Stimulated activated CD4-positive, alpha-beta T cell treated with anti-CD3 and anti-CD28 coated beads, TNF-alpha, amount 100 ng/mL, for 48 hours (primary cell): ENCODE measurements at regions not wholly inside any gene's neighbourhood (a gene's known extent, or its start where the extent isn't known, plus 50 kb on each side); places are given as distances from the start of the nearest gene placed in this dataset.

ENCODE experiments used
- DNase-seq, 3 donors: peaks; one replicate each; pipeline ENCODE4 v3.0.0-alpha.2; 2020; ENCODE audit warnings: low read depth in 3 of 3

DNA sequence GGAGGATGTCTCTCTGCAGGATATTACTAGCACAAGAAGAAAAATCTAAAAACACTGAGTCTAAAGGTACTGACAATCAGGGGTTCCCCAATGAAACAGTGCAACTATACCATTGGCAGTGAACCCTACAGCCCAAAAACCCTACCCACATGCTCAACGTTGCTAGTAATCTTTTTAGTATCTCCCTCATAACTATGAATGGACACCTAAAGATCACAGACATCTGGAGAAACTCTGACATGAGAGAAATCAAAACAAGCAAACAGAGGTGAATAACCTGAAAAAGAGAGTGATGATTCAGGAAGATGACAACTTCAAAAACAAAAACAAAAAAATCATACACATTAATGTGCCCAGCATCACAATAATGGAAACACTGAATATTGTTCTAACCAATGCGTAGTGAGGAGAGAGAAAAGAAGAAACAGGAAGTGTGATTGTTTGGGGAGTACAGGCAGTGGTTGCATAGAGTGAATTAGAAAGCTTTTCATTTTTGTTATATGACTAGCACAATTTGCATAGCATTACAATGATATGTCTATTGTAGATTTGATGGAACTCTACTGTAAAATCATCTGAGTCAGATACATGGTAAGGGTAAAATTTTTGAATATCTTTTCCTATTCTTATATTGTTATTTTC, 78.9 kb upstream of the FMR1 start:
- DNase-seq: no peak

DNA sequence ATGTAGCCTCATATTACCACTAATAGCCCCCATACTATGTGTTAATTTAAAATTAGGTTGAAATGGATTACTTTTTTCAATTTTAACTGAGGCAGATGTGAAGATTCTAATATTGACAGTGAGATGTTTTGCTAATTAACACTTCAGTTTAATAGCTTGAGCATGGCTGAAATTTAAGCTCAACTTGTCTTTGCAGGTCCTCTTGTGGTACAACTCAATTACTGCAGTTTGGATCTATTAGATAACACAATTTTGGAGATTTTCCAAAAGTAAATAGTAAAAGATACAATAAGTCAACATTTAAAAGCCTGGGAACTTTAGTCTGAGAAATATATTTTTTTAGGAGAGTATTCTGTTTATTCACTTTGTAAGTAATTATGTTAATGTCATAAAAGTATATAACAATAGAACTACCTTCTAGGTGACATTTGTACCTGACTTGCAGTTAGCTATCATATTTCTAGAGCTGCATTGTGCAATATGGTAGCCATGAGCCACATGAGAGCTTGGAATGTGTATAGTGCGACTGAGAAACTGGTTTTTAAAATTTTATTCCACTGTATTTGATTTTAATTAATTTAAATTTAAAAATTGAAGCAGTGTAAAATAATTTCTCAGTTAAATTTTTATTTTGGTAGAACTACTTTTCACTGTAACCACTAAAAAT, 73.1 kb upstream of the FMR1 start:
- no peak for DNase-seq

DNA sequence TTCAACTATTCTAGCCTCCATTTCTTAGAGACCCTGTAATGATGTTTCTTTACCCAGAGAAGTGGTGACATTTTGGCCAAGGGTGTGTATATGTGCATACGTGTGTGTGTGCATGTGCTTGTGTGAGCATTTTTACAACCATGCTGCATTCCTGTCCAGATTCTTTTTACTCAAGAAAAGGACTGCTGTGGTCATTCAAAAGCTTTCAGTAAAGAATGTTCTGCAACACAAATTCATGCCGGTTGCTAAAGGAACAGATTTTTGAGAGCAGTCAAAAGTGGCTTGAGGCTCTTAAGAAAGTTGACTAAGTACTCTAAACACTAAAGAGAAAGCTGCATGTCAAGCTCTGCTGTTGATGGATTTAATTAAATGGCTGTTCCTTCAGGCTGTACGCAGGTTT, 65.0 kb upstream of the FMR1 start:
- DNase-seq: no peak

DNA sequence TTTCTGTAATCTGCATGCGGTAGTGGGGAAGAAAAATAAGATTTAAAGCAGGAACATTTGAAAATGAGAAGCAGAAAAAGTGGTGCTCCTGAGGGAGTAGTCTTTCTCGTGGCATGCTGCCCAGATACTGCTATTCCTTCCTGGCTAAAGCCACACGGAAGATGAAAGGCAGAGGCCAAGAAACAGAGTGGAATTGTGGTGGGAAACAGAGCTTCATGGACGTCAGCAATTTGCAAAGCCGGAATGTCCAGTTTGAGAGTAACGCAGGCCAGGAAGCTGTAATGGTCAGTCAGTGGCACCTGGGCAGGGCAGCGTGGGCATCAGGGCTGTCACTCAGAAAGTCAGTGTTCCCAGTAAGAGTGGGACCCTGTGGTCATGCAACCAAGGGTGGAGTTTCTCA, 63.7 kb upstream of the FMR1 start:
- no peak for DNase-seq

DNA sequence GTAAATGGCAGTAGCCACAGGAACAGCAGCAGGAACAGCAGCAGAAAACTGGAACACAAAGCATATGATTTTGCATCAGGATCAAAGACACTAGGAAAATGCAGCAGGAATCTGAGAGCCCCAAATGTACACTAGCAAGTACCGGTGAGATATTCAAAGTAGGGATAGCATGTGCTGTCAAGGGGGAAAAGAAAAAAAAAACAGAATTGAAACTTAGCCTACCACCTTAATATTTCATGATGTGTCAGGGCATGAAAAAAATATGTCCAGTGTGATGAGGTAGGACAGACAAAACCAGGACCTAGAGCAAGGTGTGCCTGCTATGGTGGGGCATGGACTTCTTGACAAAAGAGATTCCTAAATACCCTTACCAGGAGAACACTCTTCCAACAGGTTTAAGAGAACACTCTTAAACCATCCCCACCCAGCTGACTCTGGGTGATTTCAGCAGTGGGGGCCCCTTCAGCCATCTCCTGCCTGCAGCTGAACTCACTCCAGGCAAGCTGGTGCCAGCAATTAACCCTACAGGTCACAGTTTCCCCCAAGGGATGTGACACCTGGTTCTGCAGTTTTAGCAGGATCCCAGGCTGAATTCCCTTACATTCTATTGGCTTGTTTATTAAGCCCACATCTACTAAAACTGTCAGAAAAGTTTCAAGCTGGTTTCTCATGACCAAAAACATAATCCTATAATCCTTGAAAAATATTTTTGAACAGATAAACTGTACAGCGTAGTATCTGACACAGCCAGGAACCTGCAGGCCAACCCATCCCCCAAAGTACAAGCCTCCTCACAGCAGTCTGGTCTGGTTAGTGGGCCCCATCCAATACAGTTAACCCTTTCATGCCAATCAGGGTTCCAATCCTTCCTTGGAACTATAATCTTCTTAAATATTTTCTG, 62.9 kb upstream of the FMR1 start:
- no peak for DNase-seq

DNA sequence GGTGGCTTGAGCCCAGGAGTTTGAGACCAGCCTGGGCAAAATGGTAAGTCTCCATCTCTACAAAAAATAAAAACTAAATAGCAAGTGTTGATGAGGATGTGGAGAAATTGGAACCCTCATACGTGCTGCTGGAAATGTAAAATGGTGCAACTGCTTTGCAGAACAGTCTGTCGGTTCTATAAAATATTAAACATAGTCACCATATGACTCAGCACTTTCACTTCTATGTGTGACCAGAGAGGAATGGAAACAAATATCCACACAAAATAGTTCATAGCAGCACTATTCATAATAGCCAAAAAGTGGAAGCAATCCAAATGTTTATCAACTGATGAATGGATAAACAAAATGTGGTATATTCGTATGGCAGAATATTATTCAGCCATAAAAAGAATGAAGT, 60.8 kb upstream of the FMR1 start:
- no peak for DNase-seq

DNA sequence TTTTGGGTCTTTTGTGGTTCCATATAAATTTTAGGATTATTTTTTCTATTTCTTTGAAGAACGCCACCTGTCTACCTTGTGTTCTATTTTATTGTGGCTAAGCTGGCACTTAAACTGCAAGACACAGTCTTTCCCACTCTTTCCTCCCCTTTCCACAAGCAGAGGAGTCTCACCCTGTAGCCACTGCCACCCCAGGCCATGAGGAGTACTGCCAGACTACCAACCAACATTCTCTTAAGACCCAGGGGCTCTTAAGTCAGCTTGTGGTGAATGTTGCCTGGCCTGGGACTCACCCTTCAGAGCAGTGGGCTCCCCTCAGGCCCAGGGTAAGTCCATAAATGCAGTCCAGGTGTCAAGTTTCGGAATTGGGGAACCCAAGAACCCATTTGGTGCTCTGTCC, 58.0 kb upstream of the FMR1 start:
- no peak for DNase-seq

DNA sequence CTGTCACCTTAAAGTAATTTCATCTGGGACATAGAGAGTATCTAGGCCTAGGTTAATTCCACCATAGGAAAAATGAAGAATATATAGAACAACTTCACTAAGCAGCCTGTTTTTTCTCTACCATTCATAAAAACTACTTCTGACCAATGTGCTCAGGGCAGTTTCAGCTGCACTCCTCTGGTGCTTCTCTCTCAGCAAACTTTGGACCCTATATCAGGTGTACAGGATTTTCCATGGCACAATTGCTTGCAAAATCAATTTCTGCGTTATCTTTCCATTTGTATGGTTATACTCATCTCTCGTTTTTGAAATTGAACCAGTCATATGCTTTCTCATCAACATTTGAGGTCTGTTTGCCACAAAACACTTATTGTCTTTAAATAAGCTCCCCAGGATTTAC, 52.1 kb upstream of the FMR1 start:
- DNase-seq: no peak
